Breast epithelium (tissue), 4 donors: ENCODE measurements at regions not wholly inside any gene's neighbourhood (a gene's known extent, or its start where the extent isn't known, plus 50 kb on each side); places are given as distances from the start of the nearest gene placed in this dataset.
A peak's percentile ranks its signal among the peaks of the same experiment; 100 is the strongest.

Experiments used
- DNase-seq, 2 donors: peaks; one replicate each; pipeline ENCODE4 v3.0.0-alpha.2; 2019; ENCODE audit warnings: low spot score in 2 of 2
- H3K27ac ChIP-seq, 2 donors: fragments of 200-600 bp; sonication (generic) in 1 of 2; one replicate each; pipeline ENCODE4 v1.5.1; 2016 to 2019; ENCODE audit warnings: mild to moderate bottlenecking in 1 of 2
- H3K27me3 ChIP-seq, 2 donors: fragments of 200-600 bp; sonication (generic) in 1 of 2; one replicate each; pipeline versions ENCODE4 v1.5.1 to v1.6.0; 2017 to 2019; ENCODE audit warnings: control low read depth in 1 of 2, mild to moderate bottlenecking in 1 of 2
- H3K36me3 ChIP-seq: fragments of 200-600 bp; one replicate; pipeline ENCODE4 v1.5.1; 2019
- H3K4me1 ChIP-seq, 2 donors: fragments of 200-600 bp; sonication (generic); one replicate each; pipeline ENCODE4 v1.5.1; 2016 to 2019; ENCODE audit warnings: control low read depth in 1 of 2
- H3K4me3 ChIP-seq, 3 donors: fragments of 200-600 bp; sonication (generic); 1 replicate in 2 of 3; 2 replicates in 1 of 3; pipeline ENCODE4 v1.5.1; 2016 to 2019; ENCODE audit warnings: mild to moderate bottlenecking in 3 of 3, moderate library complexity in 2 of 3
- H3K9me3 ChIP-seq, 2 donors: fragments of 200-600 bp; sonication (generic) in 1 of 2; one replicate each; pipeline ENCODE4 v1.5.1; 2016 to 2019; ENCODE audit warnings: control low read depth in 1 of 2
- POLR2A ChIP-seq: fragments of 450-650 bp; IDR thresholded peaks from one replicate; pipeline ENCODE4 v1.6.1; 2016; ENCODE audit warnings: antibody characterized with exemption, mild to moderate bottlenecking, moderate library complexity
- POLR2AphosphoS5 ChIP-seq, 3 donors: sonication (generic); formaldehyde crosslinking; IDR thresholded peaks; one replicate each; pipeline ENCODE4 v1.6.1; 2017; ENCODE audit warnings: antibody characterized with exemption in 3 of 3
- intact Hi-C: fragments of 100-400 bp; cut with DNase I; formaldehyde crosslinking; loops from one replicate; pipeline ENCODE4 v1.15.1; 2023; ENCODE audit warnings: low total_unique reads
- TF ChIP-seq, protein P1 (sequence below), 3 donors: fragments of 450-650 bp; IDR thresholded peaks; one replicate each; pipeline ENCODE4 v1.5.1; 2016 to 2017; ENCODE audit warnings: antibody characterized with exemption in 3 of 3, mild to moderate bottlenecking in 3 of 3, moderate library complexity in 3 of 3

DNA sequence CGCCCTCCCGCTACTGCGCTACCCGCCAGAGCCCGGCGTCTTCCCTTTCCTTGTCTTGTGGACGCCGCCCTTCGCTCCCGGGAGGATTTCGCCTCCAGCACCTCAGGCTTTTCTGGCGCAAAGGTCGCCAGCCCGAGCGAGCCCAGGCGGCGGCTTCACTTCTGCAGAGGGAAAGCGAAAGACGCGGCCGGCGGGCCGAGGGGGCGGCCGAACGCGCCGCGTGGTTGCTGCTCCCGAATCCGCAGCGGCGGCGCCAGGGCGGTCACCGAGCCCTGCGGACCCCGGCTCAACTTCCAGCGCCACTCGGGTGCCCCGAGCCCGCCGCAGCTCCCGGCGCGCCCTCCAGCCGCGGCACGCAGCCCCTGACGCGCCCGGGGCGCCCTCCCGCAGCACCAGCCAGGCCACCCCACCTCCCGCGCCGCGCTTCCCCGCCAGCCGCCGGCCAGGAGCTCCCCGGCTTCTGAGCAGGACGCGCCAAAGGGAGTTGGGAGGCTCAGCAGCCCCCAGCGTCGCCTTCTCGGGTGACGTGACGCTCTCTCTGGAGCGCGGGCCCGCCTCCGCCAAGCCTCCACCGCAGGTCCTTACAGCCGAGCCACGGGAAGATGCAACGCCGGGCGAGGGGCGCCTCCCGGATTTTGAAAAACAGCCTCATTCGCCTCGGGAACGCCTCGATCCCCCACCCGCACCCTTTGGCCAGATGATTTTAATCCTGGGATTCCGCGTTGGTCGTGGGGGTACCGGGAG lies 84.9 kb upstream of the EPB41L3 start:
- TF ChIP-seq, protein P1, sequence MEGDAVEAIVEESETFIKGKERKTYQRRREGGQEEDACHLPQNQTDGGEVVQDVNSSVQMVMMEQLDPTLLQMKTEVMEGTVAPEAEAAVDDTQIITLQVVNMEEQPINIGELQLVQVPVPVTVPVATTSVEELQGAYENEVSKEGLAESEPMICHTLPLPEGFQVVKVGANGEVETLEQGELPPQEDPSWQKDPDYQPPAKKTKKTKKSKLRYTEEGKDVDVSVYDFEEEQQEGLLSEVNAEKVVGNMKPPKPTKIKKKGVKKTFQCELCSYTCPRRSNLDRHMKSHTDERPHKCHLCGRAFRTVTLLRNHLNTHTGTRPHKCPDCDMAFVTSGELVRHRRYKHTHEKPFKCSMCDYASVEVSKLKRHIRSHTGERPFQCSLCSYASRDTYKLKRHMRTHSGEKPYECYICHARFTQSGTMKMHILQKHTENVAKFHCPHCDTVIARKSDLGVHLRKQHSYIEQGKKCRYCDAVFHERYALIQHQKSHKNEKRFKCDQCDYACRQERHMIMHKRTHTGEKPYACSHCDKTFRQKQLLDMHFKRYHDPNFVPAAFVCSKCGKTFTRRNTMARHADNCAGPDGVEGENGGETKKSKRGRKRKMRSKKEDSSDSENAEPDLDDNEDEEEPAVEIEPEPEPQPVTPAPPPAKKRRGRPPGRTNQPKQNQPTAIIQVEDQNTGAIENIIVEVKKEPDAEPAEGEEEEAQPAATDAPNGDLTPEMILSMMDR (IDR thresholded peaks at IDR 0.05), result no peak
- TF ChIP-seq POLR2AphosphoS5 (IDR thresholded peaks at IDR 0.05) (no peak), POLR2A (no peak)
- H3K27ac ChIP-seq, result peak overlapping the region in 1 of 2 donors; percentile 92
- intact Hi-C loops, result no loop called here
- peaks cover 0 to 5% of the 10 kb centered on the region in 2 donors for H3K4me1 ChIP-seq
- H3K9me3 ChIP-seq, result no peaks in the 10 kb centered on the region
- H3K36me3 ChIP-seq, result no peaks in the 10 kb centered on the region
- no peak for DNase-seq
- peaks cover 0 to 8% of the 10 kb centered on the region in 2 donors for H3K27me3 ChIP-seq
- peak overlapping the region; percentile 62 to 90 (median 66) for H3K4me3 ChIP-seq

DNA sequence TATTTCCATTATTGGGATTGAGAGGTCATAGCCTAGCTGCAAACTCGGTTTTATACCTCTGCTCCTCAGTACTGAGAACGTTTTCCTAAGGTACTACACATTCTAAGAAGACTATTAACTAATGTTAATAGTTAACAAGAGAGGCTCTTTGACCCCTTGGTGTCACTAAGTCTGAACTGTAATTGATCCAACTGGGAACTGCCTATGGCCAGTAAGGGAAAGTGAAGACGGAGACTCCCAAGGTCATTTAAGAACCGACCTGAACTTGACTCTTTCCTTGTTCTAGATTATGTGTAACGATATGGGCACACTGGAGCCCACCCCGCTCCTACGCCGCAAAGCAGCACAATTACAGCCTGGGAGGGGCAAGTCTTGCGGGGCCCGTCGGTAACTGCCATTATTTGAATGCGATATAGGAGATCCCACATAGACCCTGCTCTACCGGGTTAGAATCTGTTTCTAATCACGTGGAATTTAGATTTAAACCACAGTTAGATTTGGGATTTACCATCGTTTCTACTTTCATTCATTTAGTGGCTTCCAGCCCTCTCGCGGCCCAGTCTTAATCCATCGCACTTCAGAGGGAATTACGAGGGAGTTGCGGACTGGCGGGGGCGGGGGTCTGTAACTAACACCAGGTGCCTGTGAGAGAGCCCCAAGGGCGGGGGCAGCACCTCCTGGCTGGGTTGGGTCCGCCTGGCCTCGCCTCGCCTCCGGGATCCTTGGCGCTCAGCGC lies 84.1 kb upstream of the EPB41L3 start:
- peaks cover 0 to 5% of the 10 kb centered on the region in 2 donors for H3K4me1 ChIP-seq
- H3K4me3 ChIP-seq, result peak overlapping the region; percentile 62 to 90 (median 66)
- H3K27me3 ChIP-seq, result peaks cover 0 to 8% of the 10 kb centered on the region in 2 donors
- no peak for DNase-seq
- intact Hi-C loops, result no loop called here
- TF ChIP-seq POLR2AphosphoS5 (IDR thresholded peaks at IDR 0.05), result no peak
- TF ChIP-seq POLR2A, result no peak
- TF ChIP-seq, protein P1 (IDR thresholded peaks at IDR 0.05), result no peak
- no peaks in the 10 kb centered on the region for H3K9me3 ChIP-seq
- H3K36me3 ChIP-seq, result no peaks in the 10 kb centered on the region
- peak overlapping the region in 1 of 2 donors; percentile 92 for H3K27ac ChIP-seq

DNA sequence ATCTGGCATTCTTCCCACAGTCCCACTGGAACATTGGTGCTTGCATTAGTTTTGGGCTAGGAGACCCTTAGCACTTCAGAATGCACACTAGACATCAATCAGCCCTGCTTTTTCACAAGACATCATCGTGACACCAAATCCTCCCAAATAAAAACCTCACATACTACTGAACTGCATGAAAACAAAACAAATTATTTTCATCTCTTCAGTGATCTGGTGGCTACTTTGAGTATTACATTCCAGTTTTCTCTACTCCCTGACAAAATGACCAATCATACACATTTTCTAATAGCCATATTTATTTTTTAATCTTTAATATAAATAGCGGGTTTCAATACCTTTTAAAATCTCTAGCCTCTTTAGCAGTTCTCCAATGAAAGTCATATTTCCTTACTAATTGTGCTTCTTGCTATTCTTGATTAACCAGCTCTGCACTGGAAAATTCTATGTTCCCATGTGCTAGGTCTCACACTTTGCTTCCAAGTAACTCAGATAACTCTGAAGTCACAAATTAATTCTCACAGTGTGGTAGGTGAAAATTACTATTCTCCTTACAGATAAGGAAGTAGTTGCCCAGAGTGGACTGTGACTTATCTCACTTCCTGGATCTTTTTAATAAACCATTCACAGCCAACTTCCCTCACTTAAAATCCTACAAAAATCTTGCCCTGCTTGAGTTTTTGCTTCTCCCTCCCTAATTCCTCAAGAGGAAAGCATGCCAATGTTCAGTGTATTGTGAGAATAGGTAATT lies 82.5 kb upstream of the EPB41L3 start:
- DNase-seq, result no peak
- no peaks in the 10 kb centered on the region for H3K36me3 ChIP-seq
- intact Hi-C loops, result no loop called here

DNA sequence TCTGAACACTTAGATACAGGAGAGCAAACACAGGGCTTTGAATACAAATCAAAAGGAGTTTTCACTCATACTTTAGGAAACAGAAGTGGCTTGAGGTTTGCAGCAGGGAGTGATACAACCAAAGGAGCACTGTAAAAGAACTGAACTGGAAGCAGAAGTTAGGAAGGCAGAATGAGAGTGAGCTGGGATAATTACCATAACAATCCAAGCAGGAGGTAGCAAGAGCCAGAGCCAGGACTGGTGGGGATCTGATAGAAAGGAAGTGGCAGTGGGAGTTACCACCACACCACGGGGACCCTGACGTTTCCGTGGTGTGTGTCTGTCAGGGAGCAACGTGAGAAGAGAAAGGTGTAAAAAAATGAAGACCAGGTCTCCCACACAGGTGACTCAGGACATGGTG lies 81.3 kb upstream of the EPB41L3 start:
- Histone ChIP-seq H3K27ac (no peak overlapping the region), H3K4me1 (peaks cover 0 to 5% of the 10 kb centered on the region in 2 donors), H3K9me3 (no peaks in the 10 kb centered on the region), H3K36me3 (no peaks in the 10 kb centered on the region), H3K4me3 (no peak overlapping the region), H3K27me3 (peaks cover 0 to 8% of the 10 kb centered on the region in 2 donors)
- TF ChIP-seq POLR2AphosphoS5 (IDR thresholded peaks at IDR 0.05) (no peak), POLR2A (no peak)
- TF ChIP-seq, protein P1 (IDR thresholded peaks at IDR 0.05), result no peak
- no peak for DNase-seq
- intact Hi-C loops, result no loop called here

More for the DNA sequence above, 82.5 kb upstream of the EPB41L3 start:
- H3K27ac ChIP-seq, result no peak overlapping the region
- H3K4me1 ChIP-seq, result peaks cover 0 to 5% of the 10 kb centered on the region in 2 donors
- TF ChIP-seq POLR2A (no peak), POLR2AphosphoS5 (IDR thresholded peaks at IDR 0.05) (no peak)
- TF ChIP-seq, protein P1 (IDR thresholded peaks at IDR 0.05), result no peak
- H3K9me3 ChIP-seq, result no peaks in the 10 kb centered on the region
- H3K27me3 ChIP-seq, result peaks cover 0 to 8% of the 10 kb centered on the region in 2 donors
- H3K4me3 ChIP-seq, result no peak overlapping the region
